NCI-H526 (cell line): ENCODE measurements at regions not wholly inside any gene's neighbourhood (a gene's known extent, or its start where the extent isn't known, plus 50 kb on each side); places are given as distances from the start of the nearest gene placed in this dataset.

Source experiments
- DNase-seq, 2 experiments: peaks; one replicate each; lab custom pipeline; 2025; lab: John Stamatoyannopoulos, UW

GRCh38 chr10:63708421-63708820, 187.2 kb downstream of the REEP3 start:
- DNase-seq: no peak

DNA sequence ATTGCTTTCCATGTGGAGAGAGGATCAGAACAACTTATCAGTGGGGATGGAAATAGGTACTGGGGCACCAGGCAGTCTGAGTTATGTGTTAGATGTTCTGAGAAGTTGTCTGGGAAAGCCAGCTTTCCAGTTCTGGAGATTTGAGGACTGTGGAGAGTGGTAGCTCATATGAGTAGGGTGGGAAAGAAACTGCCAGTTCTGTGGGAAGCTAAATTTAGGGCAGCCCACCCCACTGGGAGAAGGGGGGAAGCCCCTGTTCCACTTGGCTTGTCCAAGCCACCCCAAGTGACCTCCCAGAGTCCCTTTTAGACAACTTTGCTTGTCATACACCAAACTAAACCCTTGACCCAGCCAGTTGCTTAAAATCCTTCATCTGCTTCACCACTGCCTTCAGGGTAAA, 189.5 kb downstream of the REEP3 start:
- DNase-seq: no peak

DNA sequence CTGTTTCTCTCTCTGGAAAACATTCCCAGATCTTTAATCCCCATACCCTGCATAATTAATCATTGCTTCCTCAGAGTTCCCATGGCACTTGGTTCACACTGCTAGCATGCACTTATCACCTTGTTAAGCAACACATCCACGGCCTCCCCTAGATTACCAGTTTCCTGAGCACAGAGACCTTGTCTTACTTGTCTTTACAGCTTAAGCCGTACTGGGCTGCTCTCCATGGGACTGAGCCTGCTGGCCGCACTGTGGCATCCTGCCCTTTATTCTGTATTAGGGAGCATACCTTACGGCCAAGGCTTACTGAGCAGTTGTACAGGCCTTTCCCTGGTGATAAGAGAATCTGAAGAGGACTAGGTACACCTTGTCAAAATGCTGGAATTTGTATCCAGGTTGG, 190.2 kb downstream of the REEP3 start:
- DNase-seq: no peak

DNA sequence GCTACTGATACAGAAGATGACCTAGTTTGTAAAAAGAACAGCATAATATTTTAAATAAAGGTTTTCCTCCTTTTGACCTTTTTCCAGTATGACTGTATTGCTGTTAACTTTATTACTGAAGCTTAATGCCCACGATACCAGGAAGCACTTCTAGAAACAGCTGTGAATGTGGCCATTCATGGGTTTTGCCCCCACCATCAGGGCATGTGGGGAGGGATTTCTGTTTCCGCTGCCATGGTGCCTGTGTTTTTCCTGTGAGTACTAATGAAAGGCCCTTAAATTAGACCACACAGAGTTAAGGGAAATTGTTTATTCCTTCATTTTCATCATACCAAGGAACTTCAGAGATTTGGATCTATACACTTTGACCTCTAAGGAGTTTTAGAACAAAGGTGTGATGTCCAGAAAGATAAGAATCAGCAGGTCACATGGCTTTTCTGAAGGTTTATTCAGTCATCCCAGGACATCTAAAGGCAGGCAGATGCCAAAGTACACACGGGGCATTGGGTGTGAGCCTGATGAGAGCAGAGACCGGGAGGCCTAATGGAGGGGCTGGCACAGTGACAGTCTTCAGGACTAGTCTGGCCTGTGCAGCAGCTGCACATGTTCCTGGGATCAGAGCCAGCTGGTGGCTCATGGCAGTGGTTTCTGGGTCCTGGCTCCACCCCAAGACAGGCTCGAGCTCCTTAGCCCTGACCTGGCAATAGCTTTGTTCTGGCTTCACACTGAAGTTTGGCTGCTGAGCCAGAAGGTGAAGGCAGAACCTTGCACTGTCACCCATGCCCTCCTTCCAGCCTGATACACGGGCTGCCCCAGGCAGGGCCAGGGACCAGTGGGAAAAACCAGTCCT, 190.9 kb downstream of the REEP3 start:
- peak in 1 of 2 experiments; percentile 8 for DNase-seq

DNA sequence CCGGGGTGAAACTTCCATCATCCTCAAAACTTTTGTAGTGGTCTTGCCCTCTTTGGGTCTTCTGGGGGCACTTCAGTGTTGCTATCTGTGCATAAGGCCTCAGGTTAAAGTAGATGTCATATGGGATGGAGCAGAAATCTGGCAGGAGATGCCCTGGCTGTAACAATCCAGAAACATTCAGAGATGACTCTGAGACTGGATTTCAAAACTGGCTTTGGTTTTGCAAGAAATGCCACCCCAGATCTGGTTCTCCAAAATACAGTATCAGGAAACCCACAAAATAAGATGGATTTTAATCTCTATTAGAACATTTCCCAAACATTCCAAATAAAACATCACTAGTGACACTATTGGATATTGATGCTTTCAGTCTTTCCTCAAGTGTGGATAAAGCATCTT, 191.5 kb downstream of the REEP3 start:
- no peak for DNase-seq

- peak; percentile 70 to 74 for DNase-seq
Measured at GRCh38 chr10:63713191-63714144, 192.3 kb downstream of the REEP3 start.

DNA sequence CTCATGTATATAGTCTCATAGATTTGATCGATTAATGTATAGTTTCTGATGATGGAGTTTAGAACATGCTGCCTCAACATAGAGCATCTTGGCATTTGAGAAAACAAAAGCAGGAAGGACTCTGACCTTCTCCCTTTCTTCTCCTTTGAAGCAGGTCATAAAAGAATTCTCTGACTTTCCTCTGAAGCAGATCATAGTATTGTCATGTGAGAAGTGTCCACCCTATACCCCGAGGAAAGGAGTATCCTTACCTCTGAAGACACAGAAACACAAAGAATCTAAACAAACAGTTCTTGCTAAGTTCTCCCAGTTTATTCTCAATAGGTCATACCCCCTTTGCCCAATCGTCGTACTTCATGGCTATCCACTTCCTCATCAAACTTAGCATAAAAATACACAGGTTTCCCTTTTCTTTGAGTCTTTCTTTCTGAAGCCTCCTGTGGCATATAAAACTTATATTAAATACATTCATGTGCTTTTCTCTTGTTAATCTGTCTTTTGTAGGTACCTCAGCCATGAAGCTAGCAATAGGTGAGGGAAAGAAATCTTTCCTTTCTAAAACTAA, 194.9 kb downstream of the REEP3 start:
- DNase-seq: no peak

DNA sequence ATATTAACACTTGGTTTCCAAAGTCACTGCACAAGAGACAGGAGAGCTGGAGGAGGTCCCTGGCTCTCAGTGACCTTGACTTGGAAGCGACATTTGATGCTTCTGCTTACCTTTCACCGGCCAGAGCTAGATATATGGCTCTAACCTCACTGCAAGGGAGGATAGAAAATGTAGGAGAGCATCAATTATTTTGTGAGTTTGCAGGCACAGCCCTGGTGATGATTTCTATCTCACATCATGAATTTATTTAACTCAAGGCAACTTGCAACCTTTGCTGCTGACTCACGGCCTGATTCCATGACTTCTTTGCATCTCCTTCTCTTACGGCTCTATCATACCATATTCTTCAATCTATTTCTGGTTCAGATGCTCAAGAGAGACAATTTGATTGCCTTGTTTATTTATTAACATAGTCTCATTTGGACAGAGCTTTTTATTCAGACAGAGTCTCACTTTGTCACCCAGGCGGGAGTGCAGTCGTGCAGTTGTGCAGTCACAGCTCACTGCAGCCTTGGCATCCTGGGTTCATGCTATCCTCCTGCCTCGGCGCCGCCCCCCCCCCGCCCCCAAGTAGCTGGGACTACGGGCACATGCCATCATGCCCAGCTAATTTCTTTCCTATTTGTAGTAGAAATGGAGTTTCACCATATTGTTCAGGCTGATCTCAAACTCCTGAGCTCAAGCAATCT, 196.0 kb downstream of the REEP3 start:
- DNase-seq: no peak

DNA sequence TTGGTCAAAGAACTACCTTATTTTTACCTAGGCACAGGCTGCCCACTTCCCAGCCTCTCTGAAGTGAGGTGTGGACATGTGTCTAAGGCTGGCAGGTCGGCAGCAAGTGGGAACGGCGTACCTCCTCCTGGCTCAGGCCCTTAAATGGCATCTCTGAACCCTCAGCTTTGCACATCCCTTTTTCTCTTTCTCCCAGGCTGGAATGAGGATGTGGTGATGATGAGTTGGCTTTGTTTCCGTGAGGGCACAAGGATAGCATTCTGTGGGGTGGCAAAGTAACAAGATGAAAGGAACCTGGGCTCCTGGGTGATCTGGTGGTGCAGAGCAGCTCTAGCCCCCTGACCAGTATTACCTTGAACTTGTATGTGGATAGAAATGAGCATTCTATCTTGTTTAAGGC, 196.8 kb downstream of the REEP3 start:
- no peak for DNase-seq

DNA sequence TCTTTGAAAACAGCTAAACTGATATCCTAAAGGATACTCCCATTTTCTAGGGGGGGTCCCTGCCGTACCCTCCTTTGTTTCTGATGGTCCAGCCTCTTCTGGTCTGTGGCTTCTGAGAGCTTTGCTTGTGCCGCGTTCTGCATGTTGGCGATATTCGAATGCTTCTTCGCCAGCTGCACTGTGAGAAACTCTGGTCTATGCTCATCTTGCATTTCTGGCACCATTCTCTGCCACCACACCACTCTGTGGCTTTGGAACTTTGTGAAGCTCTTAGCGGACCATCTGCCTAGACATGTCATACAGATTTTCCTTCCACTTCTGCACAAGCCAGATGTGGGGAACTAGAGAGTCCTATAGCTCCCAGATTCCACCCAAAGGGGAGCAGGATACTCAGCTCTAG, 197.2 kb downstream of the REEP3 start:
- no peak for DNase-seq

GRCh38 chr10:63719226-63719856, 198.1 kb downstream of the REEP3 start:
- no peak for DNase-seq

GRCh38 chr10:63720072-63720537, 198.9 kb downstream of the REEP3 start:
- peak in 1 of 2 experiments; percentile 54 for DNase-seq

- DNase-seq: no peak
Measured at GRCh38 chr10:63720676-63721075, 199.5 kb downstream of the REEP3 start.

DNA sequence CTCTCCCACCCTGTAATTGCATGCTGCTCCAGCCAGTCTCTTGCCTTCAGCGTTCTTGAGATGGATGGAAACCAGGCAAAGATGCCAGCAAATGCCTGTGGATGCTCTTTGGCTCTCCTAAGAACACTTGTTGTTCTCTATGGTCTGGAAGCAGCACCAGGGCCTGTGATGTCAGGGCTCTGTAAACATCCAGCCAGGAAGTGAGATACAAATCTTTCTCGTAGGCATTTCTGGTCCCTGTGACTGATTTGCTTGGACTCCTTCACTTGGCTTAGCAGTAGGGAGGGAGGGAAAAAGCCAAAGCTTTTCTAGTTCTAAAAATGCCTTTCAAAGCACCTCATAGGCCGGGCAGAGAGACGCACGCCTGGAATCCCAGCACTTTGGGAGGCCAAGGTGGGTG, 201.3 kb downstream of the REEP3 start:
- no peak for DNase-seq

DNA sequence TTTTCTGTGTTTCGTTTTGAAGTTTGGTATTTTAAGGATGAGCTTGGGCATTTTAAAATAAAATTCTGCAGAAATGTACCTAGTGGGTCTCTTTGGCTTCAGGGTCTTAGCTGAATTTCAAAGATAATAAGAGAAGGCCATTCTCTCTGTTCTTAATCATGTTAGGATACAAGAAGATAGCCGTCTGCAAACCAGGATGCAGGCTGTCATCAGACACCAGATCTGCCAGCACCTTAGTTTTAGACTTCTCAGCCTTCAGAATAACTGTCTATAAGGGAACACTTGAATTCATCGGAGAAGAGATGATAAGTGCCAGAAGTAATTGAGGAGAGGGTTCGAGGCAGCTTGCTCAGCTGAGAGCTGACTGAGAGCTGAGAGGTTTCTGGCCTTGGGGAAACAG, 202.1 kb downstream of the REEP3 start:
- no peak for DNase-seq

DNA sequence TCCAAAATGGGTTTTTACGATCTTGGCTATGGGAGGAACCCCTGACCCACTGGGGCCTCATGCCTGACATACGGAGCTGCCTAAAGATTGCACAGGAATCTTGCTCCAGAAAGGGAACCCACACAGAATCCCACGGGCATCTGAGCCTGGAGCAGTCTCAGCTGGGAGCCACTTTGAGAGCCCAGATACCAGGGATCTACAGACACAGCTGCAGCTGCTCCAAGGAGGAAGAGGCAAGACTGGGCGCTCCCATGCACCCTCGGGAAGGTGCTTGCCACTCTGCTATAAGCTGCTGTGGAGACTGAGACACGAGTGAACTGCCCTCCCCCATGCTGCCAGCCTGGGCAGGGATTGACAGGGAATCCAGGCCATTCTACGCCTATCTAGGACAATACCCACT, 202.5 kb downstream of the REEP3 start:
- DNase-seq: no peak

DNA sequence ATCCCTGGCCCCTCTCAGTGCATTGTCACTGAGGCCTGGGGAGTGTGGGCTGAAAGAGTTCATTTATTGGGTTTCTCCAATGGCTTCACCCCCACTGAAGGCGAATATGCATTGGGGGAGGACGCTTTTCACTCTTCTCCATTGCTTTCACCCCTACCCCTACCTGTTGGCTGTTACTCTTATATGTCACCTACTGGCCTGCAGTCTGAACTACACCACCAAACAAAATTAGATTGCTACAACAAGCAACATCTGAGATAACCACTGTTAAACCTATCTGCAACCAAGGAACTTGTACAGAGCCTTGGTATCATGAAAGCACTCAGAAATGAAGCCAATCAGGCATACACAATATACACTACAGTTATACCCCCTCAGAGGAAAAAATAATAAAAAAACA, 203.7 kb downstream of the REEP3 start:
- DNase-seq: no peak

DNA sequence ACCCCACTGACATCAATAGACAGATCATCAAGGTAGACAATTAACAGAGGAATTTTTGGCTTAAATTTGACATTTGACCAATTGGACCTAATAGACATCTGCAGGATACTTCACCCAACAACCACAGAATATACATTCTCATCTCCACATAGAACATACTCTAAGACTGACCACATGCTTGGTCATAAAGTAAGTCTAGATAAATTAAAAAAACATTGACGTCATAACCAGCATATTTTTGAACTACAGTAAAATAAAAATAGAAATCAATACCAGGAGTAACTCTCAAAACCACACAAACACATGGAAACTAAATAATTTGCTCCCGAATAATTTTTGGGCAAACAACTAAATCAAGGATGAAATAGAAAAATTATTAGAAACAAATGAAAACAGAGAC, 205.7 kb downstream of the REEP3 start:
- DNase-seq: no peak

DNA sequence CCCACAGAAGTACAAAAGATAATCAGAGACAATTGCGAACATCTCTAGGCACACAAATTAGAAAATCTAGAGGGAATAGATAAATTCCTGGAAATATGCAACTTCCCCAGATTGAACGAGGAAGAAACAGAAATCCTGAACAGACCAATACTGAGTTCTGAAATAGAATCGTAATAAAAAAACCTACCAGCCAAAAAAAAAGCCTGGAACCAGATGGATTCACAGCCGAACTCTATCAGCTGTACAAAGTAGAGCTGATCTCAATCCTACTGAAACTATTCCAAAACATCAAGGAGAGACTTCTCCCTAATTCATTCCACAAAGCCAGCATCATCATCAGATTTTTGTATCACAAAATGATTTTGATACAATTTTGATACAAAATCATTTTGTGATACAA, 206.4 kb downstream of the REEP3 start:
- DNase-seq: no peak

GRCh38 chr10:63735305-63735704, 214.1 kb downstream of the REEP3 start:
- DNase-seq: no peak

GRCh38 chr10:63738410-63738809, 217.2 kb downstream of the REEP3 start:
- no peak for DNase-seq
